Neural progenitor cell (in vitro differentiated cells): ENCODE measurements at regions not wholly inside any gene's neighbourhood (a gene's known extent, or its start where the extent isn't known, plus 50 kb on each side); places are given as distances from the start of the nearest gene placed in this dataset.

Experiments
- EZH2 ChIP-seq: fragments of 200-600 bp; sonication (generic); IDR thresholded peaks from 2 replicates; pipeline ENCODE4 v1.6.1; 2017; ENCODE audit warnings: antibody characterized with exemption, mild to moderate bottlenecking, moderate library complexity
- EZH2phosphoT487 ChIP-seq: fragments of 200-600 bp; sonication (generic); IDR thresholded peaks from 2 replicates; pipeline ENCODE4 v1.6.1; 2017; ENCODE audit warnings: antibody characterized with exemption

DNA sequence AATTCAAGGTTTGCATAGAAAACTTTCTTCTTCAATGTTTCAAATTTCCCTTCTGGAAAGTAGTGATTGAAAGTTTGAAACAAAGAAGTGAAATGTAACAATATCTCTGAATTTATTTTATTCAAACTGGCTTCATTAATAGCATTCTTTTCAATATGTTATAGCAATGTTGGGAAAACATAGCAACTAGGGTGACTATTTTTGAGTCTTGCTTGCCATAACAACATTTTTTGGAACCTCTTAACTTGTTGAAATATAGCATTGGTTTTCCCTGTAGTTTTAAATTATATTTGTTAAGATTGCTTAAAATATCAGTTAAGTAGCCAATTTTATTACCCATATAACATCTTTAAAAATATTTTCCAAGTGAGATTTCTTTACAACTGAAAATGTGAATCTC is 141.7 kb upstream of the OSR1 start:
- TF ChIP-seq EZH2 = no peak
- TF ChIP-seq EZH2phosphoT487 = no peak
